GM10266 (cell line): ENCODE measurements at regions not wholly inside any gene's neighbourhood (a gene's known extent, or its start where the extent isn't known, plus 50 kb on each side); places are given as distances from the start of the nearest gene placed in this dataset.
"Not testable (repeated sequence)": the region's sequence is repeated elsewhere in the genome, so short reads cannot be mapped to it uniquely, and the experiment has no call there.

Experiments used
- DNase-seq: peaks from one replicate; pipeline ENCODE4 v3.0.0; 2012; ENCODE audit errors: extremely low spot score
- TF ChIP-seq, protein P1 (sequence below): IDR thresholded peaks from 2 replicates; pipeline ENCODE4 v1.5.1; 2012; ENCODE audit warnings: mild to moderate bottlenecking, low read depth; ENCODE audit not compliant: control insufficient read depth, insufficient read depth; ENCODE audit errors: missing control alignments

DNA sequence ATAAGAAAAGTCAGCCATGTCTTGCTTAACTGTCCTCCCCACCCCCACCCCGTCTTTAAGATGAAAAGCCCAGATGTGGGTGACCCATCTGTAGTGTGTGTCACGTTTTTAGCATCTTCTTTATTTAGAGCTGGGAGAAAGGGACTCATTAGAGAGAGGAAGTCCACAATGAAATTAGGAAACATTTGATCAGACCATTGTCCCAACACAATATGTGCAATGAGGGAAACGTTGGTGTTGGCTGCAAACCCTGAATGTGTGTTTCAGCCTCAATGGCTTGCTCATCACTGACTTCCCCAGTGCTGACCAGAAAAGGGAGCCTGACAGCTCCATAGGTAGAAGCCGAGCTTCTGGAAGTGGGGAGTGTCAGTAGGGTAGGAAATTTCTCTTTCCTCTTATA, 475.7 kb downstream of the CD83 start:
- TF ChIP-seq, protein P1, sequence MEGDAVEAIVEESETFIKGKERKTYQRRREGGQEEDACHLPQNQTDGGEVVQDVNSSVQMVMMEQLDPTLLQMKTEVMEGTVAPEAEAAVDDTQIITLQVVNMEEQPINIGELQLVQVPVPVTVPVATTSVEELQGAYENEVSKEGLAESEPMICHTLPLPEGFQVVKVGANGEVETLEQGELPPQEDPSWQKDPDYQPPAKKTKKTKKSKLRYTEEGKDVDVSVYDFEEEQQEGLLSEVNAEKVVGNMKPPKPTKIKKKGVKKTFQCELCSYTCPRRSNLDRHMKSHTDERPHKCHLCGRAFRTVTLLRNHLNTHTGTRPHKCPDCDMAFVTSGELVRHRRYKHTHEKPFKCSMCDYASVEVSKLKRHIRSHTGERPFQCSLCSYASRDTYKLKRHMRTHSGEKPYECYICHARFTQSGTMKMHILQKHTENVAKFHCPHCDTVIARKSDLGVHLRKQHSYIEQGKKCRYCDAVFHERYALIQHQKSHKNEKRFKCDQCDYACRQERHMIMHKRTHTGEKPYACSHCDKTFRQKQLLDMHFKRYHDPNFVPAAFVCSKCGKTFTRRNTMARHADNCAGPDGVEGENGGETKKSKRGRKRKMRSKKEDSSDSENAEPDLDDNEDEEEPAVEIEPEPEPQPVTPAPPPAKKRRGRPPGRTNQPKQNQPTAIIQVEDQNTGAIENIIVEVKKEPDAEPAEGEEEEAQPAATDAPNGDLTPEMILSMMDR = no peak
- DNase-seq = no peak

DNA sequence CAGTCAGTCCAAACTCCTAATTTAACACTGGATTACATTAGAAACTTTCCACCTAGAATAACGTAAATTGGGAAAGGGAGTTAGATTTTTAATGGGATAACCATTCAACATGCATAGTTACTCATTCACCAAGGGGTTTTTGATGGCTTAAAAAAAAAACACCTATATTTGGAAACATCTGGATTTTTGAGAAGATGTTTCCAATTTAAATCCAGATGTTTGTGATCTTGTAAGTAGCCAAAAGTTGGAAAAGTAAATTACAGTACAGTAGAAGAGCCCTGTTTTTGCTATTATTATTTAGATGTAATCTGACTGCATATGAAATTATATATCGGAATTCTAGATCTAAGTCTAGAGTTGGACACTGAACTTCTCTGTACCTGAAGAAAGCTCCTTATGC, 478.2 kb downstream of the CD83 start:
- DNase-seq = no peak
- TF ChIP-seq, protein P1 = no peak

DNA sequence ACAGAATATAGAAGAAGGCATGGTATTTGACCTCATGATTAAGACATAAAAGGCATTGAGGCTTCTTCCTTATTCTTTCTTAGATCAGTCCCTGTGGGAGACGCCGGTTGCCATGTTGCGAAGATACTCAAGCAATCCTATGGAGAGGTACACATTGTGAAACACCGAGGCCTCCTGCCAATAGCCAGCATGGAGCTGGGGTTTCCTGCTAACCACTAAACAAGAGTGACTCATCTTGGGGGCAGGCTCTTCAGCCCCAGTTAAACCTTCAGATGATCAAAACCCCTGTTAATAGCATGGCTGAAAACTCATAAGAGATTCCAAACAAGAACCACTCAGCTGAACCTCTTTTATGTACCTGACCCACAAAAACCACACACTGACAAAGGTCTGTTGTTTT, 478.8 kb downstream of the CD83 start:
- no peak for DNase-seq
- TF ChIP-seq, protein P1 = no peak

DNA sequence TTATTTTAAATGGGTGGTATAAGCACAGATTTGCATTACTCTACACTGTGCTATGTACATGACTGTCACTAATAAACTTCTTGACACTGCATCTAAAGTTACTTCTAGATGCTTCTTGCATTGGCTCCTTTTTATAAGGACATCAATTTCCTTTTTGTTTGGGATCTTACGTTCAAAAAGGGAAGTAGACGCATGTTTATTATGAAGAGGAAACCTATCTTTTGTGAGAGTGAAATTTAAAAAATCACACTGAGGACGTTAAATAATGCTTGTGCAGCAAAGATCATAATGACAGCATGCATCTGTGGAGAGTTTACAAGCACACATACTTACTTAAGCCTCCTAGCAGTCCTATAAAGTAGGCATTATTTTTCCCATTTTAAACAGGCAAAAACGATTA, 479.5 kb downstream of the CD83 start:
- TF ChIP-seq, protein P1 = no peak
- no peak for DNase-seq

DNA sequence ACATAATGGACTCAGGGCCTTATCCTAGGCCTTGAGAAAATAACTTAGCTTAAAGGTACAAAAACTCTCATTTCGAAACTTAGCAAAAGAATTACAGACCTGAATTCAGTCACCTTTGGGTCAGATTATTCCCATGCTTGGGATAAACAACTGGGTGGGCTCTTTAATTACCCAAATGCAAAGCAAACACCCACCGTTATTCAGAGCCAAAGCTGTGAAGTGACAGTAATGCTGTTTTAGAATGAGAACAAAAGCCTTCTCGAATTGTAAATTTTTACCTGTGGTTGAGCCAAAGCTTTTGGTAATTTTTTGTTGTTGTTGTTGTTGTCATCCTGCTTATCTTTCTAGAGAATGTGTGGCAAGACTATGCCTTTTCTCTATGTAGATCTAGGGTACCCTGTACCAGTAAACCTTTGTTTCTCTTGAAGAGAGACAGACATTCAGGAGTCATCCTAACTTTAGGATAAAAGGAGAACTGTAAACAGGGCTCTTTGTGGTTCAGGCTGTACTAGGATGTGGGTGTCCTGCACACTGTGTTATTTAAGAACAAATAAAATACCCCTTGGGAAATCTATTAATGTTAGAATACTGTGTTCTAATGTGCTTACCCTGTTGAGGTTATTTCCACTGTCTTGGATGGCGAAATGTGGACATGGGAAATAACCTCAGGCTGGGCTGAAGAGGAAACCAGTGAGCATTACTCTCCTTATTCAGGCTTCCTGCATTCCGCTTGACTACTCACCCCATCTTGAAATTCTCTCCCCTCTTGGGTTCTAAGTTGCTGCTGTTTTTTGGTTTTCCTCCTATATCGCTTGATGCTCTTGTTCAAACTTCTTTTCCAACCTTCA, 480.7 kb downstream of the CD83 start:
- TF ChIP-seq, protein P1 = no peak
- no peak for DNase-seq

DNA sequence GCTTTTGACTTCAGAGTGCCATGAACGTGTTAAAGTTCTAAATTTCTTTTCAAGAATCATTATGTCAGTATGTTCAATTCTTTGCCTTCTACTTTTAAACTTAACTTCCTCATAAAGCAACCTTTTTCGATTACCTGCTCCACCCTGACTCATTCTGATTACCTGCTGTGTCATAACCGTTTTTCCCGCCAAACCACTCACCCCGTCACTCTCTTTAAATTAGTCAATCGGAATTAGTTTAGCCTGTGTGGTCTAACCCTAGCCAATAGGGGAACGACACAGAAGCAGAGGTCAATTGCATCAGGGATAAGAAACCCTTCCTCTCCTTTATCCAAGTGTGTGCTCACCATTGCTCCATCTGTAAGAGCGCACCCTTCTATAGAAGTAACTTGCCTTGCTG, 482.7 kb downstream of the CD83 start:
- DNase-seq = not testable (repeated sequence)

DNA sequence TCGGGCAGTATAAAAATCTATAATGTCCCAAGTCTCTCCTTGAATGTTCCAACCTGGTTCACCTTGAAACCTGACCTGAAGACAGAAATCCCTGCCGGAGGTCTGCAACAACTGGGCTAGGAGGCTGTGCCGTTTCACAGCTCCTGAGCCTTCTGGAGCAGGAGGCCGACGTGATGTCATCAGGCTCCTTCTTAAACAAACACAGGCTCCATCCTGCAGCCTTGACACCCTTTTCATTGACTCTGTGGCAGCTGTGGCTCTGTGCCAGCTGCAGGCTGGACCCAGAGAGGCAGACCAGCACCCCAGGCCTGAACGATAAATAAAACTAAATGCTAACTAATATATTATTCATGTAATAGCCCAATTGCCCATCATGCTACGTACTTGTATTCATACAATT, 483.9 kb downstream of the CD83 start:
- TF ChIP-seq, protein P1 = no peak
- no peak for DNase-seq
